Lung (tissue), 11 donors: ENCODE measurements at regions not wholly inside any gene's neighbourhood (a gene's known extent, or its start where the extent isn't known, plus 50 kb on each side); places are given as distances from the start of the nearest gene placed in this dataset.
A peak's percentile ranks its signal among the peaks of the same experiment; 100 is the strongest.

Experiments
- ATAC-seq: fragments of 200-7000 bp; cut with Tn5 transposase; one replicate; pipeline ENCODE4 v1.9.1; 2020; ENCODE audit warnings: moderate number of reproducible peaks; ENCODE audit not compliant: insufficient read depth, low FRiP score
- DNase-seq, 3 donors: peaks; one replicate each; pipeline ENCODE4 v3.0.0-alpha.2; 2013 to 2017
- H3K27ac ChIP-seq, 2 donors: one replicate each; pipeline ENCODE4 v1.5.1; 2013; ENCODE audit warnings: mild to moderate bottlenecking in 2 of 2, moderate library complexity in 2 of 2, control low read depth in 1 of 2, inconsistent platforms in 1 of 2, low read depth in 1 of 2, low read length in 1 of 2
- H3K27me3 ChIP-seq, 3 donors: one replicate each; pipeline ENCODE4 v1.5.1; 2013; ENCODE audit warnings: low read length in 2 of 3; ENCODE audit not compliant: control insufficient read depth in 3 of 3, insufficient read depth in 3 of 3
- H3K36me3 ChIP-seq, 4 donors: one replicate each; pipeline ENCODE4 v1.5.1; 2013; ENCODE audit warnings: low read length in 4 of 4, mild to moderate bottlenecking in 1 of 4, moderate library complexity in 1 of 4; ENCODE audit not compliant: control insufficient read depth in 4 of 4, insufficient read depth in 4 of 4
- H3K4me1 ChIP-seq, 5 donors: one replicate each; pipeline ENCODE4 v1.5.1; 2013; ENCODE audit warnings: low read length in 5 of 5, mild to moderate bottlenecking in 2 of 5, moderate library complexity in 1 of 5; ENCODE audit not compliant: control insufficient read depth in 5 of 5, insufficient read depth in 5 of 5
- H3K4me3 ChIP-seq: one replicate; pipeline ENCODE4 v1.5.1; 2013; ENCODE audit warnings: mild to moderate bottlenecking, control low read depth, moderate library complexity
- H3K9ac ChIP-seq, 2 donors: one replicate each; pipeline ENCODE4 v1.5.1; 2013; ENCODE audit warnings: low read length in 2 of 2, control low read depth in 1 of 2; ENCODE audit not compliant: insufficient read depth in 1 of 2
- H3K9me3 ChIP-seq, 4 donors: one replicate each; pipeline ENCODE4 v1.5.1; 2013; ENCODE audit warnings: low read length in 3 of 4, mild to moderate bottlenecking in 1 of 4, moderate library complexity in 1 of 4; ENCODE audit not compliant: control insufficient read depth in 4 of 4, insufficient read depth in 3 of 4
- WGBS, 2 donors: extraction: QIAGEN DNeasy Blood & Tissue Kit; methylation state at CpG; one replicate each; pipeline ENCODE4 v1.1.7; 2013; 5-methylcytosine and 5-hydroxymethylcytosine counted together
- TF ChIP-seq, protein P1 (sequence below): IDR thresholded peaks from 2 replicates; pipeline ENCODE4 v1.5.1; 2012; ENCODE audit warnings: mild to moderate bottlenecking; ENCODE audit errors: control extremely low read depth, extremely low read depth
- donor health status: control.
- donor health status: control.
- donor health status: Bipolar disorder and iron deficiency.
- donor health status: healthy.
- donor health status: DM: yes; HTN: yes; CAD: no.

DNA sequence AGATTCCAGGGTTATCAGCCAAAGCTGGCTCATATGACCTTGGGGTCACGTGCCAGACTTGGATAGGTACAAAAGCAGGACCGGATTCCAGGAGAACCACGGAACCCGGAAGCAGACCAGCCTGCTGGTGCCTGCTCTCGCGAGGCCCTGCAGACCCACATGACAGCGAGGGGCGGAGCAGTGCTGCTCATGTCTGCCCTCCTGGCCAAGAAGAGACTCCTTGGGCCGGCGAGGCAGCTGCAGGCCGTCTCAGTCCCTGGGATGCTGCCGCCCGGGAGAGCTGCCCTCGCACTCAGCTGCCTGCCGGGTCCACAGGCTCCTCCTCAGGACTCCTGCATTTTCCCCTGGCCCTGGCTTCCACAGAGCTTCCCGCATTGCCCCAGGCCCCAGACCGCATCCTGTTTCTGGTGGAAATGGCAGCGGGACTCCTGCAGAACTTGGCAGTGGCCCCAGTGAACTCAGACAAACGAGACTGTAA lies 739.5 kb downstream of the SOCS6 start:
- no peak for ATAC-seq
- 78 to 85% methylated on average over 19 of the region's 19 CpGs for WGBS, 2 donors

DNA sequence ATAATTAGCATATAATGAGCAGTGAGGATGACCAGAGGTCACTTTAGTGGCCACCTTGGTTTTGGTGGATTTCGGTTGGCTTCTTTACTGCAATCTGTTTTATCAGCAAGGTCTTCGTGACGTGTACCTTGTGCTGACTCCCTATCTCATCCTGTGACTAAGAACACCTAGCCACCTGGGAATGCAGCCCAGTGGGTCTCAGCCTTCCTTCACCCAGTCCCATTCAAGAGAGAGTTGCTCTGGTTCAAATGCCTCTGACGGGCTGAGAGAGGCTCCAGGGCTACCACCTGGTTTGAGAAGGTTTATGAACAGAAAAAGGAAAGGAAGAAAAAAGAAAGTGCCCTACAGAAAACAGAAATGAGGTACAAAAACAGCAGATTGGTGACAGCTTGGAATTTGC lies 738.7 kb downstream of the SOCS6 start:
- Histone ChIP-seq H3K36me3 (no peaks in the 10 kb centered on the region), H3K27me3 (no peaks in the 10 kb centered on the region), H3K9me3 (no peaks in the 10 kb centered on the region), H3K4me1 (no peaks in the 10 kb centered on the region), H3K4me3 (no peak overlapping the region), H3K27ac (no peak overlapping the region), H3K9ac (no peak overlapping the region)
- no peak for ATAC-seq
- no peak for DNase-seq
- TF ChIP-seq, protein P1, sequence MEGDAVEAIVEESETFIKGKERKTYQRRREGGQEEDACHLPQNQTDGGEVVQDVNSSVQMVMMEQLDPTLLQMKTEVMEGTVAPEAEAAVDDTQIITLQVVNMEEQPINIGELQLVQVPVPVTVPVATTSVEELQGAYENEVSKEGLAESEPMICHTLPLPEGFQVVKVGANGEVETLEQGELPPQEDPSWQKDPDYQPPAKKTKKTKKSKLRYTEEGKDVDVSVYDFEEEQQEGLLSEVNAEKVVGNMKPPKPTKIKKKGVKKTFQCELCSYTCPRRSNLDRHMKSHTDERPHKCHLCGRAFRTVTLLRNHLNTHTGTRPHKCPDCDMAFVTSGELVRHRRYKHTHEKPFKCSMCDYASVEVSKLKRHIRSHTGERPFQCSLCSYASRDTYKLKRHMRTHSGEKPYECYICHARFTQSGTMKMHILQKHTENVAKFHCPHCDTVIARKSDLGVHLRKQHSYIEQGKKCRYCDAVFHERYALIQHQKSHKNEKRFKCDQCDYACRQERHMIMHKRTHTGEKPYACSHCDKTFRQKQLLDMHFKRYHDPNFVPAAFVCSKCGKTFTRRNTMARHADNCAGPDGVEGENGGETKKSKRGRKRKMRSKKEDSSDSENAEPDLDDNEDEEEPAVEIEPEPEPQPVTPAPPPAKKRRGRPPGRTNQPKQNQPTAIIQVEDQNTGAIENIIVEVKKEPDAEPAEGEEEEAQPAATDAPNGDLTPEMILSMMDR, result no peak
- 86 to 92% methylated on average over 4 of the region's 4 CpGs for WGBS, 2 donors

More for the DNA sequence above, 739.5 kb downstream of the SOCS6 start:
- Histone ChIP-seq H3K9me3 (no peaks in the 10 kb centered on the region), H3K4me1 (no peaks in the 10 kb centered on the region), H3K9ac (no peak overlapping the region), H3K36me3 (no peaks in the 10 kb centered on the region), H3K27ac (no peak overlapping the region), H3K4me3 (no peak overlapping the region), H3K27me3 (no peaks in the 10 kb centered on the region)
- TF ChIP-seq, protein P1, result no peak
- DNase-seq, result peak in 1 of 3 donors; percentile 11

DNA sequence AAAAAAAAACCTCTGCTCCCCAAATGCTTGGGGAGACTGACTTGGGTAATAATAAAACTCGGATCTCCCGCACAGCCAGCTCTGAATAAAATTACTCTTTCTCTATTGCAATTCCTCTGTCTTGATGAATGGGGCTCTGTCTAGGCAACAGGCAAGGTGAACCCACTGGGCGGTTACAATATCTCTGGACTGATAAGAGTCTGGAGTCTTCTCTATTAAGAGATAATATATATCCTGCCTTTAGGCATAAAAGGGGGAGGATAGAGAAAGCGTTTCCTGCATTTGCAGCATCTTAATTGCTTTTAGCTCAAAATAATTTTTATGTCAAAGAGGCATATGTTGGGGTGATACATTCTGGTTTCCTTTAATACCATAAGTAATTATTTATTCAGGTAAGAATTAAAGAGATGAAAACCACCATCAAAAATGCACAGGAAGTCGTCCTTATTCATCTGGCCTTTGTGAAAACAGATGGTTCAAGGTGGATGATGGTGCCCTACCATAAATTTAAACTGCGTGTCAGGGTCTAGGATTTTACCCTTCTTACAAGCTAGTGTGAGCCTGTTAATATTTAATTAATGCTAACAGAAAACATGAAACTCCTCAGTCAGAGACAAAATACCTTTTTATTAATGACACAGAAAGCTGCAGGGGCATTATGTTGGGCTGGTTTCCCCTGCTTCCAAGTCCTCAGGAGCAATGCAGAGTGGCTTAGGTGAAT lies 736.8 kb downstream of the SOCS6 start:
- ATAC-seq (no peak), DNase-seq (no peak)
- H3K27me3 ChIP-seq, result no peaks in the 10 kb centered on the region
- H3K9me3 ChIP-seq, result no peaks in the 10 kb centered on the region
- no peaks in the 10 kb centered on the region for H3K4me1 ChIP-seq
- H3K27ac ChIP-seq, result no peak overlapping the region
- TF ChIP-seq, protein P1, result no peak
- no peak overlapping the region for H3K9ac ChIP-seq
- no peaks in the 10 kb centered on the region for H3K36me3 ChIP-seq
- H3K4me3 ChIP-seq, result no peak overlapping the region
- 81 to 83% methylated on average over 6 of the region's 6 CpGs for WGBS, 2 donors
